ENCODE measurements at regions not wholly inside any gene's neighbourhood (a gene's known extent, or its start where the extent isn't known, plus 50 kb on each side); places are given as distances from the start of the nearest gene placed in this dataset.

- TF ChIP-seq ZNF318 (IDR thresholded peaks at IDR 0.05; ENCODE audit: borderline replicate concordance in 1 of 2, low read depth in 1 of 2): no peak
- TF ChIP-seq PCBP1 (IDR thresholded peaks at IDR 0.05; ENCODE audit: low read depth, low read length, poor library complexity, severe bottlenecking): no peak
- TF ChIP-seq ARID2 (IDR thresholded peaks at IDR 0.05): no peak
- TF ChIP-seq ARHGAP35 (IDR thresholded peaks at IDR 0.05; ENCODE audit: partially characterized antibody): no peak
Observed at GRCh38 chr4:175386776-175387507, 425.1 kb downstream of the GPM6A start (continued).

Measured in K562 (cell line).